Parathyroid adenoma (tissue), 2 donors: ENCODE measurements at regions not wholly inside any gene's neighbourhood (a gene's known extent, or its start where the extent isn't known, plus 50 kb on each side); places are given as distances from the start of the nearest gene placed in this dataset.

Experiments used
- H2AFZ ChIP-seq: fragments of 300-600 bp; sonication (generic); one replicate; pipeline ENCODE4 v1.7.0; 2017; ENCODE audit warnings: antibody characterized with exemption, mild to moderate bottlenecking
- H3K27ac ChIP-seq: fragments of 300-600 bp; sonication (generic); one replicate; pipeline ENCODE4 v1.7.0; 2017
- H3K27me3 ChIP-seq: fragments of 300-600 bp; sonication (generic); one replicate; pipeline ENCODE4 v1.7.0; 2017; ENCODE audit warnings: low read length; ENCODE audit not compliant: control insufficient read depth, insufficient read depth
- H3K36me3 ChIP-seq: fragments of 300-600 bp; sonication (generic); one replicate; pipeline ENCODE4 v1.7.0; 2017; ENCODE audit warnings: low read length; ENCODE audit not compliant: control insufficient read depth, insufficient read depth
- H3K4me1 ChIP-seq: fragments of 300-600 bp; sonication (generic); one replicate; pipeline ENCODE4 v1.7.0; 2017; ENCODE audit warnings: control low read depth
- H3K4me2 ChIP-seq: fragments of 300-600 bp; sonication (generic); one replicate; pipeline ENCODE4 v1.7.0; 2017; ENCODE audit warnings: low read length
- H3K4me3 ChIP-seq: fragments of 300-600 bp; sonication (generic); one replicate; pipeline ENCODE4 v1.7.0; 2017; ENCODE audit warnings: low read depth, low read length
- H3K79me2 ChIP-seq: fragments of 300-600 bp; sonication (generic); one replicate; pipeline ENCODE4 v1.7.0; 2017; ENCODE audit warnings: control low read depth
- H3K9ac ChIP-seq: fragments of 300-600 bp; sonication (generic); one replicate; pipeline ENCODE4 v1.7.0; 2017; ENCODE audit warnings: mild to moderate bottlenecking
- H3K9me3 ChIP-seq: fragments of 300-600 bp; sonication (generic); one replicate; pipeline ENCODE4 v1.7.0; 2017; ENCODE audit warnings: low read length; ENCODE audit not compliant: control insufficient read depth
- CTCF ChIP-seq: fragments of 300-600 bp; sonication (generic); IDR thresholded peaks from one replicate; pipeline ENCODE4 v1.7.0; 2017; ENCODE audit warnings: antibody characterized with exemption, mild to moderate bottlenecking
- donor health status: primary hyperparathyroidism.

DNA sequence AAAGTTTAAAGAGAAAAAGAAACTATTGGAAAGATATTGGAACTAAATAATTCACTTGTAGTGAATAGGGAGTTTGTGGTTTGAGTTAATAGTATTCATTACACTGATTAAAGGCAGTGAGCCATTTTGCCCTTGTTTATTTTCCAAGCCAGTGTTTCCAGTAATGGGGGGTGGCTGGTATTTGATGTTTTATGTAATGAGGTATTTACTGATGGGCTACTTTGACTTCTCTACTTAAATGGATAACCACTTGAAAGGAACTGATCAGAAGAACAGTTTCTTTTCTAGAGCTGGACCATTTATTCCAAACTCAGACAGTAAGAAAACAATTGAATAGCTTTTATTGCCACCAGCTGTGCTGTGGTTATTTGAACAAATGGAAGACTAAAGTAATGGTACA lies 227.0 kb upstream of the HDAC9 start:
- Histone ChIP-seq H3K36me3 (no peaks in the 10 kb centered on the region), H3K4me3 (no peak overlapping the region), H3K27ac (no peak overlapping the region), H3K4me2 (no peak overlapping the region), H3K9me3 (no peaks in the 10 kb centered on the region), H3K27me3 (no peaks in the 10 kb centered on the region), H3K4me1 (no peaks in the 10 kb centered on the region), H2AFZ (no peak overlapping the region), H3K79me2 (no peaks in the 10 kb centered on the region), H3K9ac (no peak overlapping the region)
- no peak for TF ChIP-seq CTCF

DNA sequence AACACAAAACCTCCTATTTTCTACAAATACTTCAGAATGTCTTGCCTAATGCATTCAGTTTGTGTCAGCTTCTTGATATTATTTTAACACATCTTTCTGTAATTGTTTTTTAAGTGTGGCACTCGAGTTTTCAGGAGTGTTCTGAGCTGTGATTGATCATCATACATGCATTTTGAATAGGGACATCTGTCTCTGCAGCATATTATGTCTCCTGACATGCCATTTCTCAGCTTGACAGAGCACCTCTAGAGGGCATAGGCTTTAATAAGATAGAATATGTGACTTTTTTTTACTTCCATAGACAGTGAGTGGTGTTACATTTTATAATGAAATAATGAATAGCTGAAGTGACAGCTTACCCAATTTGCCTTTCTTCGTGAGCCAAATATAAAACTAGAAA lies 219.2 kb upstream of the HDAC9 start:
- Histone ChIP-seq H3K27ac (no peak overlapping the region), H2AFZ (no peak overlapping the region), H3K79me2 (no peaks in the 10 kb centered on the region), H3K4me2 (no peak overlapping the region), H3K9me3 (no peaks in the 10 kb centered on the region), H3K4me3 (no peak overlapping the region), H3K27me3 (no peaks in the 10 kb centered on the region), H3K4me1 (no peaks in the 10 kb centered on the region), H3K36me3 (no peaks in the 10 kb centered on the region), H3K9ac (no peak overlapping the region)
- no peak for TF ChIP-seq CTCF

GRCh38 chr7:18278316-18278715 lies 217.2 kb upstream of the HDAC9 start:
- Histone ChIP-seq H3K79me2 (no peaks in the 10 kb centered on the region), H3K36me3 (no peaks in the 10 kb centered on the region), H3K4me2 (no peak overlapping the region), H3K4me1 (no peaks in the 10 kb centered on the region), H3K4me3 (no peak overlapping the region), H3K27me3 (no peaks in the 10 kb centered on the region), H3K9ac (no peak overlapping the region), H3K27ac (no peak overlapping the region), H3K9me3 (no peaks in the 10 kb centered on the region), H2AFZ (no peak overlapping the region)
- no peak for TF ChIP-seq CTCF

GRCh38 chr7:18283045-18283444 lies 212.5 kb upstream of the HDAC9 start:
- Histone ChIP-seq H3K36me3 (no peaks in the 10 kb centered on the region), H3K27ac (no peak overlapping the region), H2AFZ (no peak overlapping the region), H3K79me2 (no peaks in the 10 kb centered on the region), H3K4me1 (no peaks in the 10 kb centered on the region), H3K4me2 (no peak overlapping the region), H3K9me3 (no peaks in the 10 kb centered on the region), H3K4me3 (no peak overlapping the region), H3K27me3 (no peaks in the 10 kb centered on the region), H3K9ac (no peak overlapping the region)
- no peak for TF ChIP-seq CTCF

- Histone ChIP-seq H3K36me3 (no peaks in the 10 kb centered on the region), H3K79me2 (no peaks in the 10 kb centered on the region), H2AFZ (no peak overlapping the region), H3K27ac (no peak overlapping the region), H3K9me3 (no peaks in the 10 kb centered on the region), H3K4me3 (no peak overlapping the region), H3K27me3 (no peaks in the 10 kb centered on the region), H3K4me1 (no peaks in the 10 kb centered on the region), H3K4me2 (no peak overlapping the region), H3K9ac (no peak overlapping the region)
- TF ChIP-seq CTCF = no peak
Observed at GRCh38 chr7:18287482-18287881, 208.1 kb upstream of the HDAC9 start.
